IMR-90 (cell line): ENCODE measurements at regions not wholly inside any gene's neighbourhood (a gene's known extent, or its start where the extent isn't known, plus 50 kb on each side); places are given as distances from the start of the nearest gene placed in this dataset.

Experiments used
- ATAC-seq: fragments of 200-7000 bp; cut with Tn5 transposase; 2 replicates; pipeline ENCODE4 v1.9.1; 2020; ENCODE audit warnings: low read depth, mild to moderate bottlenecking, moderate library complexity
- BruUV-seq: library from RNA; stranded (reverse); fragments of 400-500 nt; replicated peaks from 2 replicates; lab custom pipeline; 2021; lab: Mats Ljungman, UMichigan
- CTCF ChIA-PET: fragments of 300-600 bp; formaldehyde crosslinking; extraction: SDS; loops from one replicate; lab custom pipeline; 2021; ENCODE audit warnings: antibody characterized with exemption; lab: Yijun Ruan, JAX
- POLR2A ChIA-PET: fragments of 300-600 bp; sonication (Branson Sonifier 250); formaldehyde crosslinking; loops from one replicate; lab custom pipeline; 2022; ENCODE audit warnings: antibody characterized with exemption; ENCODE audit not compliant: unreplicated experiment; lab: Charles Lee
- DNase-seq: peaks from one replicate; pipeline ENCODE4 v3.0.0; 2013
- H2AFZ ChIP-seq: replicated peaks from 2 replicates; pipeline ENCODE3; 2013; ENCODE audit warnings: low read length, mild to moderate bottlenecking; ENCODE audit not compliant: poor library complexity
- H2AK5ac ChIP-seq: 2 replicates; pipeline ENCODE4 v1.6.1; 2013; ENCODE audit warnings: low read depth, low read length, inconsistent platforms
- H2AK9ac ChIP-seq: replicated peaks from 2 replicates; pipeline ENCODE3; 2013; ENCODE audit warnings: mild to moderate bottlenecking, low read depth, low read length, moderate library complexity; ENCODE audit not compliant: poor library complexity
- H2BK120ac ChIP-seq: 2 replicates; pipeline ENCODE4 v1.6.1; 2013; ENCODE audit warnings: low read depth, low read length, inconsistent platforms
- H2BK15ac ChIP-seq: 3 replicates; pipeline ENCODE4 v1.6.1; 2013; ENCODE audit warnings: low read depth, low read length, inconsistent platforms
- H2BK20ac ChIP-seq: 2 replicates; pipeline ENCODE4 v1.6.1; 2013; ENCODE audit warnings: low read depth, mild to moderate bottlenecking, inconsistent platforms, low read length, moderate library complexity
- H2BK5ac ChIP-seq: 2 replicates; pipeline ENCODE4 v1.6.1; 2013; ENCODE audit warnings: mild to moderate bottlenecking, low read depth, low read length, inconsistent platforms; ENCODE audit not compliant: poor library complexity, severe bottlenecking
- H3K14ac ChIP-seq: replicated peaks from 2 replicates; pipeline ENCODE4 v1.6.1; 2013; ENCODE audit warnings: low read depth, low read length, inconsistent platforms
- H3K18ac ChIP-seq: 2 replicates; pipeline ENCODE4 v1.6.1; 2013; ENCODE audit warnings: low read depth, low read length, control low read depth
- H3K23ac ChIP-seq: 2 replicates; pipeline ENCODE4 v1.6.1; 2013; ENCODE audit warnings: low read depth, low read length, inconsistent platforms
- H3K27ac ChIP-seq: 2 replicates; pipeline ENCODE4 v1.5.1; 2013; ENCODE audit warnings: mild to moderate bottlenecking, control low read depth, low read length; ENCODE audit not compliant: insufficient read depth
- H3K27me3 ChIP-seq: 2 replicates; pipeline ENCODE4 v1.6.1; 2013; ENCODE audit warnings: low read length; ENCODE audit not compliant: control insufficient read depth, insufficient read depth
- H3K36me3 ChIP-seq: 2 replicates; pipeline ENCODE4 v1.6.1; 2013; ENCODE audit warnings: low read length, mixed read lengths; ENCODE audit not compliant: control insufficient read depth, insufficient read depth
- H3K4ac ChIP-seq: 2 replicates; pipeline ENCODE4 v1.6.1; 2013; ENCODE audit warnings: low read depth, low read length, inconsistent platforms
- H3K4me1 ChIP-seq: 2 replicates; pipeline ENCODE4 v1.6.1; 2013; ENCODE audit warnings: low read length, mixed read lengths; ENCODE audit not compliant: control insufficient read depth, insufficient read depth
- H3K4me2 ChIP-seq: 2 replicates; pipeline ENCODE4 v1.6.1; 2013; ENCODE audit warnings: low read depth, mild to moderate bottlenecking, control low read depth, low read length, moderate library complexity
- H3K4me3 ChIP-seq: 2 replicates; pipeline ENCODE4 v1.5.1; 2013; ENCODE audit warnings: low read depth, mild to moderate bottlenecking, control low read depth, low read length, moderate library complexity; ENCODE audit not compliant: insufficient read depth
- H3K56ac ChIP-seq: 2 replicates; pipeline ENCODE4 v1.6.1; 2013; ENCODE audit warnings: low read length, inconsistent platforms; ENCODE audit not compliant: insufficient read depth; ENCODE audit errors: extremely low read depth
- H3K79me1 ChIP-seq, 2 experiments: 2 replicates each; pipeline ENCODE4 v1.6.1; 2013; ENCODE audit warnings: low read length in 2 of 2, inconsistent platforms in 1 of 2, low read depth in 1 of 2
- H3K9ac ChIP-seq: 2 replicates; pipeline ENCODE4 v1.6.1; 2013; ENCODE audit warnings: low read depth, low read length, control low read depth
- H3K9me1 ChIP-seq: 2 replicates; pipeline ENCODE4 v1.6.1; 2013; ENCODE audit warnings: low read length, inconsistent platforms; ENCODE audit not compliant: insufficient read depth
- H3K9me3 ChIP-seq: 2 replicates; pipeline ENCODE4 v1.6.1; 2013; ENCODE audit warnings: low read length; ENCODE audit not compliant: control insufficient read depth, insufficient read depth
- H4K20me1 ChIP-seq: 2 replicates; pipeline ENCODE4 v1.6.1; 2013; ENCODE audit warnings: low read length, inconsistent platforms; ENCODE audit not compliant: insufficient read depth
- H4K5ac ChIP-seq: 2 replicates; pipeline ENCODE4 v1.6.1; 2013; ENCODE audit warnings: mild to moderate bottlenecking, low read depth, low read length, control low read depth
- H4K8ac ChIP-seq, 2 experiments: 2 replicates each; pipeline ENCODE4 v1.6.1; 2013; ENCODE audit warnings: low read depth in 2 of 2, low read length in 2 of 2, control low read depth in 1 of 2, inconsistent platforms in 1 of 2
- H4K91ac ChIP-seq: 2 replicates; pipeline ENCODE4 v1.6.1; 2013; ENCODE audit warnings: low read depth, low read length, inconsistent platforms; ENCODE audit not compliant: insufficient read depth
- NFE2L2 ChIP-seq: fragments of 150-350 bp; IDR thresholded peaks from 2 replicates; pipeline ENCODE4 v1.6.1; 2016; ENCODE audit warnings: low read depth, mild to moderate bottlenecking, low read length
- WGBS, 2 experiments: methylation state at CpG; one replicate each; pipeline versions ENCODE4 v1.1.5 to v1.1.7; 2013; ENCODE audit warnings: missing lambda C conversion rate in 2 of 2; ENCODE audit not compliant: insufficient read length in 1 of 2; ENCODE audit errors: extremely low coverage in 2 of 2; 5-methylcytosine and 5-hydroxymethylcytosine counted together
- dilution Hi-C: fragments of 300-500 bp; cut with HindIII; formaldehyde crosslinking; loops from one replicate; pipeline ENCODE4 v1.14.3; 2018; ENCODE audit warnings: low sequenced_read_pairs; ENCODE audit not compliant: unreplicated experiment
- in situ Hi-C: fragments of 300-500 bp; cut with MboI; formaldehyde crosslinking; loops from 3 replicates; pipeline ENCODE4 v1.14.3; 2019; ENCODE audit warnings: low sequenced_read_pairs, inconsistent platforms, mixed read lengths
- intact Hi-C: fragments of 100-400 bp; cut with micrococcal nuclease; formaldehyde crosslinking; loops from 2 replicates; pipeline ENCODE4 v1.10.0; 2022

DNA sequence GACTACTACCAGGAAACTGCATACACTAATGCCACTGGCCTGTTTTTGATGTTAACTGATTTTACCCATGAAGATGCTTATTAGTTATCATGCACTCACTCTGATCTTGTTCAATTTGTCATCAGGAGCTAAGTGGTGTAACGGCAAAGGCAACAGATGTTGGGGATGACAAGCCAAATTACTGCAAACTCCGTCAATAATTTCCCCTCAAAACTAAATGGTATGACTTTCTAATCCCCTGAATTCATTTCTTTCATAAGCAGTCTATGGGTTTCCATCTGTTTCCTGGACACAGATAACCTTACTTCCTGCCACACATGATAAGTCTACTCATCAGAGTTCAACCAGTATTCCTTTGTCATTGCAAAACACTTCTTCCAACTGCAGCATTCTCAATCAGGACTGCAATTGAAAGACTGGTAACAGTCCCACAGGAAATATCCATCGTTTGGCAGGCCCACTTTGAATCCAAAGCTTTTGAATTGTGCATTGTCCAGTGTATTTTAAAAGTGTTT lies 96.2 kb upstream of the SMC2 start:
- H3K23ac ChIP-seq, result no peak overlapping the region
- BruUV-seq, result no TSS peak
- H2BK15ac ChIP-seq, result no peak overlapping the region
- no peak overlapping the region for H2BK120ac ChIP-seq
- no peaks in the 10 kb centered on the region for H3K4me1 ChIP-seq
- H3K56ac ChIP-seq, result no peak overlapping the region
- no peak overlapping the region for H2AK9ac ChIP-seq
- CTCF ChIA-PET, result no interaction called here
- TF ChIP-seq NFE2L2, result no peak
- intact Hi-C loops, result no loop called here
- H3K4me3 ChIP-seq, result no peak overlapping the region
- no peaks in the 10 kb centered on the region for H3K79me1 ChIP-seq
- H3K4me2 ChIP-seq, result no peak overlapping the region
- ATAC-seq (no peak), DNase-seq (no peak)
- H3K9me3 ChIP-seq, result no peaks in the 10 kb centered on the region
- H4K5ac ChIP-seq, result no peak overlapping the region
- no peak overlapping the region for H2BK5ac ChIP-seq
- in situ Hi-C loops, result no loop called here
- H4K20me1 ChIP-seq, result no peaks in the 10 kb centered on the region
- H3K4ac ChIP-seq, result no peak overlapping the region
- no peak overlapping the region for H3K18ac ChIP-seq
- H3K9me1 ChIP-seq, result no peaks in the 10 kb centered on the region
- H3K14ac ChIP-seq, result no peak overlapping the region
- H2BK20ac ChIP-seq, result no peak overlapping the region
- no peak overlapping the region for H4K8ac ChIP-seq
- dilution Hi-C loops, result no loop called here
- no peak overlapping the region for H2AK5ac ChIP-seq
- no peak overlapping the region for H2AFZ ChIP-seq
- no peak overlapping the region for H4K91ac ChIP-seq
- H3K9ac ChIP-seq, result no peak overlapping the region
- no peak overlapping the region for H3K27ac ChIP-seq
- no CpG with 5 or more reads among the region's 3 CpGs for WGBS, 2 experiments
- POLR2A ChIA-PET, result interaction anchor here (0.6 kb wide), 1 partner anchor 33 kb away, joined by 3 read pairs; no protein-coding TSS in a partner anchor
- no peaks in the 10 kb centered on the region for H3K36me3 ChIP-seq
- H3K27me3 ChIP-seq, result no peaks in the 10 kb centered on the region
